Tibial nerve (tissue), 3 donors: ENCODE measurements at regions not wholly inside any gene's neighbourhood (a gene's known extent, or its start where the extent isn't known, plus 50 kb on each side); places are given as distances from the start of the nearest gene placed in this dataset.

Experiments
- CTCF ChIP-seq, 5 experiments: fragments of 200-600 bp in 3 of 5; fragments of 450-650 bp in 2 of 5; sonication (generic) in 3 of 5; IDR thresholded peaks; one replicate each; pipeline ENCODE4 v1.5.1; 2016 to 2019; ENCODE audit warnings: antibody characterized with exemption in 5 of 5, mild to moderate bottlenecking in 3 of 5, moderate library complexity in 2 of 5
- POLR2A ChIP-seq, 2 donors: fragments of 450-650 bp; IDR thresholded peaks; one replicate each; pipeline ENCODE4 v1.6.1; 2017; ENCODE audit warnings: antibody characterized with exemption in 2 of 2, mild to moderate bottlenecking in 2 of 2, moderate library complexity in 2 of 2

DNA sequence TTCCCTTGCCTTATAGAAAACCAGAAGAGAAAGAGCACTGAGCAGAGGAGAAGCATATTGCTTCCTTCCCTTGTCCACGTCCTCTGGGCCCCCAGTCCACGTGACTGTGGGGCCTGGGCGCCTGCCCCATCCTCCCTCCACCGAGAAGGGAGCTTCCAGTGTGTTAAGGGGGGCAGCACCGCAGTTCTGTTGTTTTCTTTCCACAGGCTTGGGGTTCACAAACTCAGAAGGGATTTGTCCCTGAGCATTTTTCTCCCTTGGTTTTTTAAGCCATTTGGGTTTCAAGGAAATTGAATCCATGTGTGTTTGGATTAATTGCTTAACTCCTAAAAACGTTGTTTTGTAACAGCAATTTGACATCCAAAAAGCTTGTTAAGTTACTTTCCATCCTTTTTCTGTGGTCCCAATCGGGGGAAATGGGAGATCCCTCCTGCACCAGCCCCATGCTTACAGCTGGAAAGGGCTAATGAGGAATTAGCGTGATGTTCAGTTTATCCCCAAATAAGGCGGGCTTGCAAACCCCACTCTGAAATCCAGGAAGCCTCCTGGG, 347.5 kb upstream of the TNRC6C start:
- TF ChIP-seq CTCF (IDR thresholded peaks at IDR 0.05), result no peak
- no peak for TF ChIP-seq POLR2A (IDR thresholded peaks at IDR 0.05)
